ENCODE measurements at regions not wholly inside any gene's neighbourhood (a gene's known extent, or its start where the extent isn't known, plus 50 kb on each side); places are given as distances from the start of the nearest gene placed in this dataset.
A peak's percentile ranks its signal among the peaks of the same experiment; 100 is the strongest.

GRCh38 chr20:48354320-48354876 is 473.4 kb downstream of the PREX1 start:
- Histone ChIP-seq H4K91ac (ENCODE audit: low read depth, low read length) (no peak overlapping the region), H4K12ac (ENCODE audit: low read depth, low read length) (no peak overlapping the region), H3K27me3 (ENCODE audit: insufficient read depth, low read length) (no peaks in the 10 kb centered on the region), H2AFZ (ENCODE audit: insufficient read depth, low read length, poor library complexity) (no peak overlapping the region), H2BK120ac (ENCODE audit: insufficient read depth, low read length, poor library complexity) (no peak overlapping the region), H3K9me3 (ENCODE audit: insufficient read depth, low read depth, low read length) (peaks cover 5% of the 10 kb centered on the region), H3K36me3 (ENCODE audit: control insufficient read depth in 1 of 2, insufficient read depth in 2 of 2, low read length in 2 of 2) (no peaks in the 10 kb centered on the region), H3K4me3 (ENCODE audit: low read depth, low read length) (no peak overlapping the region), H2BK5ac (ENCODE audit: low read depth, low read length, poor library complexity) (no peak overlapping the region), H3K4ac (ENCODE audit: low read depth, low read length) (no peak overlapping the region), H3K4me1 (ENCODE audit: control insufficient read depth in 1 of 2, insufficient read depth in 2 of 2, low read length in 2 of 2) (no peaks in the 10 kb centered on the region), H3K23ac (ENCODE audit: low read length) (no peak overlapping the region), H3K4me2 (ENCODE audit: low read length) (no peak overlapping the region), H3K18ac (ENCODE audit: low read length) (no peak overlapping the region), H2AK5ac (ENCODE audit: low read length) (no peak overlapping the region), H2BK12ac (ENCODE audit: low read length) (no peak overlapping the region), H4K8ac (ENCODE audit: low read depth, low read length) (no peak overlapping the region), H3K79me2 (ENCODE audit: control insufficient read depth, insufficient read depth, low read length, poor library complexity) (no peaks in the 10 kb centered on the region), H3K14ac (ENCODE audit: low read length) (no peak overlapping the region), H3K79me1 (ENCODE audit: low read length) (no peaks in the 10 kb centered on the region), H3K27ac (ENCODE audit: low read depth, low read length) (no peak overlapping the region), H3K9ac (ENCODE audit: low read length) (no peak overlapping the region)
- no peak for DNase-seq
- WGBS (ENCODE audit: extremely low coverage, insufficient coverage, insufficient read length) = no CpG with 5 or more reads among the region's 2 CpGs

- no peak overlapping the region for H3K4me2 ChIP-seq (ENCODE audit: low read length)
- no peak overlapping the region for H4K91ac ChIP-seq (ENCODE audit: low read depth, low read length)
- H3K27ac ChIP-seq (ENCODE audit: low read depth, low read length) = no peak overlapping the region
- no peaks in the 10 kb centered on the region for H3K4me1 ChIP-seq (ENCODE audit: control insufficient read depth in 1 of 2, insufficient read depth in 2 of 2, low read length in 2 of 2)
- peak overlapping the region; percentile 24 for H3K23ac ChIP-seq (ENCODE audit: low read length)
- no peaks in the 10 kb centered on the region for H3K79me2 ChIP-seq (ENCODE audit: control insufficient read depth, insufficient read depth, low read length, poor library complexity)
- no peak overlapping the region for H3K4ac ChIP-seq (ENCODE audit: low read depth, low read length)
- H3K18ac ChIP-seq (ENCODE audit: low read length) = no peak overlapping the region
- no CpG with 5 or more reads among the region's 3 CpGs for WGBS (ENCODE audit: extremely low coverage, insufficient coverage, insufficient read length)
- H2BK12ac ChIP-seq (ENCODE audit: low read length) = no peak overlapping the region
- peak overlapping the region; percentile 58 for H3K4me3 ChIP-seq (ENCODE audit: low read depth, low read length)
- H3K14ac ChIP-seq (ENCODE audit: low read length) = no peak overlapping the region
- no peak overlapping the region for H2BK5ac ChIP-seq (ENCODE audit: low read depth, low read length, poor library complexity)
- H3K9me3 ChIP-seq (ENCODE audit: insufficient read depth, low read depth, low read length) = peaks cover 5% of the 10 kb centered on the region
- H4K8ac ChIP-seq (ENCODE audit: low read depth, low read length) = no peak overlapping the region
- H3K27me3 ChIP-seq (ENCODE audit: insufficient read depth, low read length) = no peaks in the 10 kb centered on the region
- no peak overlapping the region for H2AFZ ChIP-seq (ENCODE audit: insufficient read depth, low read length, poor library complexity)
- no peak overlapping the region for H4K12ac ChIP-seq (ENCODE audit: low read depth, low read length)
- H2BK120ac ChIP-seq (ENCODE audit: insufficient read depth, low read length, poor library complexity) = no peak overlapping the region
- H2AK5ac ChIP-seq (ENCODE audit: low read length) = no peak overlapping the region
- no peak for DNase-seq
- no peaks in the 10 kb centered on the region for H3K79me1 ChIP-seq (ENCODE audit: low read length)
- H3K9ac ChIP-seq (ENCODE audit: low read length) = peak overlapping the region; percentile 30
- no peaks in the 10 kb centered on the region for H3K36me3 ChIP-seq (ENCODE audit: control insufficient read depth in 1 of 2, insufficient read depth in 2 of 2, low read length in 2 of 2)
These were observed 475.2 kb downstream of the PREX1 start for GRCh38 chr20:48352628-48353027.

- Histone ChIP-seq H3K79me1 (ENCODE audit: low read length) (no peaks in the 10 kb centered on the region), H2AK5ac (ENCODE audit: low read length) (no peak overlapping the region), H2AFZ (ENCODE audit: insufficient read depth, low read length, poor library complexity) (no peak overlapping the region), H3K4me1 (ENCODE audit: control insufficient read depth in 1 of 2, insufficient read depth in 2 of 2, low read length in 2 of 2) (no peaks in the 10 kb centered on the region), H3K4me2 (ENCODE audit: low read length) (no peak overlapping the region), H2BK12ac (ENCODE audit: low read length) (no peak overlapping the region), H3K36me3 (ENCODE audit: control insufficient read depth in 1 of 2, insufficient read depth in 2 of 2, low read length in 2 of 2) (no peaks in the 10 kb centered on the region), H3K9ac (ENCODE audit: low read length) (no peak overlapping the region), H3K4ac (ENCODE audit: low read depth, low read length) (no peak overlapping the region), H2BK5ac (ENCODE audit: low read depth, low read length, poor library complexity) (no peak overlapping the region), H3K18ac (ENCODE audit: low read length) (no peak overlapping the region), H4K91ac (ENCODE audit: low read depth, low read length) (no peak overlapping the region), H3K9me3 (ENCODE audit: insufficient read depth, low read depth, low read length) (peaks cover 5% of the 10 kb centered on the region), H3K4me3 (ENCODE audit: low read depth, low read length) (no peak overlapping the region), H3K79me2 (ENCODE audit: control insufficient read depth, insufficient read depth, low read length, poor library complexity) (no peaks in the 10 kb centered on the region), H2BK120ac (ENCODE audit: insufficient read depth, low read length, poor library complexity) (no peak overlapping the region), H4K12ac (ENCODE audit: low read depth, low read length) (no peak overlapping the region), H4K8ac (ENCODE audit: low read depth, low read length) (no peak overlapping the region), H3K27me3 (ENCODE audit: insufficient read depth, low read length) (no peaks in the 10 kb centered on the region), H3K27ac (ENCODE audit: low read depth, low read length) (no peak overlapping the region), H3K23ac (ENCODE audit: low read length) (no peak overlapping the region), H3K14ac (ENCODE audit: low read length) (no peak overlapping the region)
- no peak for DNase-seq
- no CpG with 5 or more reads among the region's 2 CpGs for WGBS (ENCODE audit: extremely low coverage, insufficient coverage, insufficient read length)
These were observed 475.8 kb downstream of the PREX1 start for GRCh38 chr20:48352042-48352441.

- Histone ChIP-seq H4K91ac (ENCODE audit: low read depth, low read length) (no peak overlapping the region), H3K79me2 (ENCODE audit: control insufficient read depth, insufficient read depth, low read length, poor library complexity) (no peaks in the 10 kb centered on the region), H3K9me3 (ENCODE audit: insufficient read depth, low read depth, low read length) (peaks cover 5% of the 10 kb centered on the region), H2AK5ac (ENCODE audit: low read length) (no peak overlapping the region), H3K18ac (ENCODE audit: low read length) (no peak overlapping the region), H2BK5ac (ENCODE audit: low read depth, low read length, poor library complexity) (no peak overlapping the region), H2BK12ac (ENCODE audit: low read length) (no peak overlapping the region), H3K79me1 (ENCODE audit: low read length) (no peaks in the 10 kb centered on the region), H3K36me3 (ENCODE audit: control insufficient read depth in 1 of 2, insufficient read depth in 2 of 2, low read length in 2 of 2) (no peaks in the 10 kb centered on the region), H3K9ac (ENCODE audit: low read length) (no peak overlapping the region), H2AFZ (ENCODE audit: insufficient read depth, low read length, poor library complexity) (no peak overlapping the region), H3K4me1 (ENCODE audit: control insufficient read depth in 1 of 2, insufficient read depth in 2 of 2, low read length in 2 of 2) (no peaks in the 10 kb centered on the region), H3K23ac (ENCODE audit: low read length) (no peak overlapping the region), H4K12ac (ENCODE audit: low read depth, low read length) (no peak overlapping the region), H3K27me3 (ENCODE audit: insufficient read depth, low read length) (no peaks in the 10 kb centered on the region), H4K8ac (ENCODE audit: low read depth, low read length) (no peak overlapping the region), H3K14ac (ENCODE audit: low read length) (no peak overlapping the region), H3K4me3 (ENCODE audit: low read depth, low read length) (no peak overlapping the region), H3K4me2 (ENCODE audit: low read length) (no peak overlapping the region), H2BK120ac (ENCODE audit: insufficient read depth, low read length, poor library complexity) (no peak overlapping the region), H3K4ac (ENCODE audit: low read depth, low read length) (no peak overlapping the region), H3K27ac (ENCODE audit: low read depth, low read length) (no peak overlapping the region)
- WGBS (ENCODE audit: extremely low coverage, insufficient coverage, insufficient read length) = no CpG with 5 or more reads among the region's 5 CpGs
- DNase-seq = peak in 1 of 2 donors; percentile 5
These were observed 477.3 kb downstream of the PREX1 start for GRCh38 chr20:48350313-48350988.
